Upper lobe of left lung (tissue), 4 donors: ENCODE measurements at regions not wholly inside any gene's neighbourhood (a gene's known extent, or its start where the extent isn't known, plus 50 kb on each side); places are given as distances from the start of the nearest gene placed in this dataset.

Source experiments
- EP300 ChIP-seq, 4 donors: sonication (generic); formaldehyde crosslinking; IDR thresholded peaks; one replicate each; pipeline ENCODE4 v1.5.1; 2017; ENCODE audit warnings: antibody characterized with exemption in 4 of 4, control low read depth in 2 of 4
- POLR2A ChIP-seq, 4 donors: fragments of 450-650 bp; IDR thresholded peaks; one replicate each; pipeline ENCODE4 v1.5.1; 2016 to 2017; ENCODE audit warnings: antibody characterized with exemption in 4 of 4, mild to moderate bottlenecking in 2 of 4
- POLR2AphosphoS5 ChIP-seq, 2 donors: sonication (generic); formaldehyde crosslinking; IDR thresholded peaks; one replicate each; pipeline ENCODE4 v1.5.1; 2017; ENCODE audit warnings: antibody characterized with exemption in 2 of 2
- TF ChIP-seq, protein P1 (sequence below), 6 experiments: fragments of 450-650 bp in 4 of 6; fragments of 200-600 bp in 2 of 6; sonication (generic) in 2 of 6; IDR thresholded peaks; one replicate each; pipeline ENCODE4 v1.5.1; 2016 to 2019; ENCODE audit warnings: antibody characterized with exemption in 6 of 6

DNA sequence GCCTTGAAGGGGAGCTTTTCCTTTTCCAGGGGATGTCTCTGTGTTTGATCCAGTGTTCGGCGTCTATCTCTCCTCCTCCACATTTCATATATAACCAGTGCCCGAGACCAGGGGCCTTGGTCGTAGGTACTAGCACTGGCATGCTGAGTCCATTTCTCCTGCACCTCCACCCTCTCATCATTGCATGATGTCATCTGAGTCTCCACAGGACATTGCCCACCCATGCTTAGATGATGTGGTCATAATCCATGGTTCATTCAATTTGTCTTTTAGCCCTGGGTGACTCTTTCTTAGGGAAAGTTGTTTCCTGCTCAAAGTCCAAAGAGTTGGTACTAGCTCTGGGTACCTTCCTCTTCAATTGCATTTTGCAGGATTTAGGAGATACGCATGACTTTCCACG lies 328.1 kb downstream of the BCL11B start:
- TF ChIP-seq, protein P1, sequence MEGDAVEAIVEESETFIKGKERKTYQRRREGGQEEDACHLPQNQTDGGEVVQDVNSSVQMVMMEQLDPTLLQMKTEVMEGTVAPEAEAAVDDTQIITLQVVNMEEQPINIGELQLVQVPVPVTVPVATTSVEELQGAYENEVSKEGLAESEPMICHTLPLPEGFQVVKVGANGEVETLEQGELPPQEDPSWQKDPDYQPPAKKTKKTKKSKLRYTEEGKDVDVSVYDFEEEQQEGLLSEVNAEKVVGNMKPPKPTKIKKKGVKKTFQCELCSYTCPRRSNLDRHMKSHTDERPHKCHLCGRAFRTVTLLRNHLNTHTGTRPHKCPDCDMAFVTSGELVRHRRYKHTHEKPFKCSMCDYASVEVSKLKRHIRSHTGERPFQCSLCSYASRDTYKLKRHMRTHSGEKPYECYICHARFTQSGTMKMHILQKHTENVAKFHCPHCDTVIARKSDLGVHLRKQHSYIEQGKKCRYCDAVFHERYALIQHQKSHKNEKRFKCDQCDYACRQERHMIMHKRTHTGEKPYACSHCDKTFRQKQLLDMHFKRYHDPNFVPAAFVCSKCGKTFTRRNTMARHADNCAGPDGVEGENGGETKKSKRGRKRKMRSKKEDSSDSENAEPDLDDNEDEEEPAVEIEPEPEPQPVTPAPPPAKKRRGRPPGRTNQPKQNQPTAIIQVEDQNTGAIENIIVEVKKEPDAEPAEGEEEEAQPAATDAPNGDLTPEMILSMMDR (IDR thresholded peaks at IDR 0.05) = no peak
- TF ChIP-seq POLR2AphosphoS5 (IDR thresholded peaks at IDR 0.05) (no peak), POLR2A (IDR thresholded peaks at IDR 0.05) (no peak), EP300 (IDR thresholded peaks at IDR 0.05) (no peak)
